ENCODE measurements at regions not wholly inside any gene's neighbourhood (a gene's known extent, or its start where the extent isn't known, plus 50 kb on each side); places are given as distances from the start of the nearest gene placed in this dataset.
"Not testable (repeated sequence)": the region's sequence is repeated elsewhere in the genome, so short reads cannot be mapped to it uniquely, and the experiment has no call there.

- no peak for DNase-seq
These were observed 155.2 kb downstream of the BTBD3 start for GRCh38 chr20:12072954-12073264.

GRCh38 chr20:12074111-12074655 is 156.5 kb downstream of the BTBD3 start:
- peak in 1 of 2 experiments; percentile 10 for DNase-seq

- no peak for DNase-seq
These were observed 158.5 kb downstream of the BTBD3 start for GRCh38 chr20:12076200-12076599.

- DNase-seq = no peak
These were observed 160.2 kb downstream of the BTBD3 start for GRCh38 chr20:12077875-12078274.

- no peak for DNase-seq
These were observed 161.8 kb downstream of the BTBD3 start for GRCh38 chr20:12079490-12079889.

- no peak for DNase-seq
These were observed 165.6 kb downstream of the BTBD3 start for GRCh38 chr20:12083269-12083668.

GRCh38 chr20:12084482-12084881 is 166.8 kb downstream of the BTBD3 start:
- no peak for DNase-seq

- no peak for DNase-seq
These were observed 168.7 kb downstream of the BTBD3 start for GRCh38 chr20:12086359-12086758.

- peak; percentile 44 to 51 for DNase-seq
These were observed 173.2 kb downstream of the BTBD3 start for GRCh38 chr20:12090920-12091319.

GRCh38 chr20:12093057-12093796 is 175.5 kb downstream of the BTBD3 start:
- DNase-seq = peak; percentile 78 to 81

GRCh38 chr20:12093797-12094190 is 176.1 kb downstream of the BTBD3 start:
- DNase-seq = not testable (repeated sequence)

- no peak for DNase-seq
These were observed 177.7 kb downstream of the BTBD3 start for GRCh38 chr20:12095180-12095920.

GRCh38 chr20:12098421-12098820 is 180.7 kb downstream of the BTBD3 start:
- no peak for DNase-seq

- DNase-seq = no peak
These were observed 191.2 kb downstream of the BTBD3 start for GRCh38 chr20:12108846-12109245.

GRCh38 chr20:12110274-12110673 is 192.6 kb downstream of the BTBD3 start:
- DNase-seq = no peak

GRCh38 chr20:12110711-12111110 is 193.0 kb downstream of the BTBD3 start:
- DNase-seq = no peak

GRCh38 chr20:12111431-12112088 is 193.9 kb downstream of the BTBD3 start:
- DNase-seq = no peak

GRCh38 chr20:12112089-12112474 is 194.4 kb downstream of the BTBD3 start:
- DNase-seq = no peak

- no peak for DNase-seq
These were observed 195.0 kb downstream of the BTBD3 start for GRCh38 chr20:12112665-12113064.

- no peak for DNase-seq
These were observed 195.4 kb downstream of the BTBD3 start for GRCh38 chr20:12113075-12113467.

- no peak for DNase-seq
These were observed 196.0 kb downstream of the BTBD3 start for GRCh38 chr20:12113468-12114371.

- DNase-seq = not testable (repeated sequence)
These were observed 211.4 kb downstream of the BTBD3 start for GRCh38 chr20:12129114-12129513.

- DNase-seq = not testable (repeated sequence)
These were observed 211.8 kb downstream of the BTBD3 start for GRCh38 chr20:12129532-12129931.

All from AML-193 (cell line).